Right cardiac atrium (tissue), 5 donors: ENCODE measurements at regions not wholly inside any gene's neighbourhood (a gene's known extent, or its start where the extent isn't known, plus 50 kb on each side); places are given as distances from the start of the nearest gene placed in this dataset.

ENCODE experiments used
- ATAC-seq, 2 donors: fragments of 200-7000 bp; cut with Tn5 transposase; one replicate each; pipeline versions ENCODE4 v1.8.0 to v1.9.1; 2020; ENCODE audit warnings: moderate library complexity in 2 of 2, mild to moderate bottlenecking in 1 of 2
- DNase-seq, 3 donors: peaks; one replicate each; pipeline ENCODE4 v3.0.0-alpha.2; 2020
- H3K27ac ChIP-seq: one replicate; pipeline ENCODE4 v1.5.1; 2013; ENCODE audit warnings: mild to moderate bottlenecking, low read length, control low read depth, moderate library complexity
- H3K27me3 ChIP-seq: one replicate; pipeline ENCODE4 v1.6.1; 2013; ENCODE audit not compliant: control insufficient read depth, insufficient read depth
- H3K4me1 ChIP-seq: one replicate; pipeline ENCODE4 v1.6.1; 2013; ENCODE audit warnings: low read length; ENCODE audit not compliant: control insufficient read depth, insufficient read depth
- H3K4me3 ChIP-seq: one replicate; pipeline ENCODE4 v1.5.1; 2013; ENCODE audit warnings: low read length, control low read depth
- H3K9me3 ChIP-seq: one replicate; pipeline ENCODE4 v1.6.1; 2013; ENCODE audit warnings: low read length; ENCODE audit not compliant: control insufficient read depth
- WGBS: extraction: QIAGEN DNeasy Blood & Tissue Kit; methylation state at CpG from one replicate; pipeline ENCODE4 v1.1.7; 2013; 5-methylcytosine and 5-hydroxymethylcytosine counted together
- intact Hi-C, 4 donors: fragments of 100-400 bp; cut with DNase I; formaldehyde crosslinking; loops; one replicate each; pipeline versions ENCODE4 v1.11.0 to v1.14.0; 2022 to 2023
- donor health status: healthy with polysubstance abuse.
- donor health status: DM: no; HTN: yes; CAD: no.
- donor health status: DM: no; HTN: no; CAD: no.
- donor health status: DM: no; HTN: yes; CAD: no; lungs with severe emphysema.
- donor health status: DM: yes; HTN: yes; CAD: no.

- DNase-seq (no peak), ATAC-seq (no peak)
- Histone ChIP-seq H3K27ac (no peak overlapping the region), H3K27me3 (no peaks in the 10 kb centered on the region), H3K4me3 (no peak overlapping the region), H3K4me1 (no peaks in the 10 kb centered on the region), H3K9me3 (no peaks in the 10 kb centered on the region)
- intact Hi-C loops, result no loop called here
- WGBS, result 84% methylated on average over 10 of the region's 10 CpGs
Observed at GRCh38 chr10:131685576-131685975, 215.2 kb upstream of the PPP2R2D start.

GRCh38 chr10:131686781-131687420 lies 213.9 kb upstream of the PPP2R2D start:
- no peaks in the 10 kb centered on the region for H3K4me1 ChIP-seq
- no peak for DNase-seq
- no peak for ATAC-seq
- H3K27me3 ChIP-seq, result no peaks in the 10 kb centered on the region
- H3K4me3 ChIP-seq, result no peak overlapping the region
- intact Hi-C loops, result no loop called here
- H3K27ac ChIP-seq, result no peak overlapping the region
- 25% methylated on average over 17 of the region's 17 CpGs for WGBS
- H3K9me3 ChIP-seq, result no peaks in the 10 kb centered on the region

- intact Hi-C loops, result no loop called here
- H3K27ac ChIP-seq, result no peak overlapping the region
- DNase-seq (no peak), ATAC-seq (no peak)
- H3K4me3 ChIP-seq, result no peak overlapping the region
- H3K9me3 ChIP-seq, result no peaks in the 10 kb centered on the region
- no peaks in the 10 kb centered on the region for H3K27me3 ChIP-seq
- 45% methylated on average over 1 of the region's 1 CpG for WGBS
- H3K4me1 ChIP-seq, result no peaks in the 10 kb centered on the region
Observed at GRCh38 chr10:131688304-131688703, 212.5 kb upstream of the PPP2R2D start.

- H3K27ac ChIP-seq, result no peak overlapping the region
- ATAC-seq, result no peak
- no peaks in the 10 kb centered on the region for H3K27me3 ChIP-seq
- no peaks in the 10 kb centered on the region for H3K9me3 ChIP-seq
- H3K4me1 ChIP-seq, result no peaks in the 10 kb centered on the region
- no peak for DNase-seq
- intact Hi-C loops, result no loop called here
- 54% methylated on average over 14 of the region's 14 CpGs for WGBS
- H3K4me3 ChIP-seq, result no peak overlapping the region
Observed at GRCh38 chr10:131689016-131689415, 211.8 kb upstream of the PPP2R2D start.

GRCh38 chr10:131689486-131689885 lies 211.3 kb upstream of the PPP2R2D start:
- 86% methylated on average over 20 of the region's 20 CpGs for WGBS
- DNase-seq, result no peak
- H3K4me1 ChIP-seq, result no peaks in the 10 kb centered on the region
- ATAC-seq, result no peak
- no peaks in the 10 kb centered on the region for H3K9me3 ChIP-seq
- H3K27ac ChIP-seq, result no peak overlapping the region
- intact Hi-C loops, result no loop called here
- H3K27me3 ChIP-seq, result no peaks in the 10 kb centered on the region
- H3K4me3 ChIP-seq, result no peak overlapping the region

GRCh38 chr10:131689954-131690757 lies 210.7 kb upstream of the PPP2R2D start:
- Histone ChIP-seq H3K4me1 (no peaks in the 10 kb centered on the region), H3K27me3 (no peaks in the 10 kb centered on the region), H3K4me3 (no peak overlapping the region), H3K27ac (no peak overlapping the region), H3K9me3 (no peaks in the 10 kb centered on the region)
- ATAC-seq (no peak), DNase-seq (no peak)
- intact Hi-C loops, result no loop called here
- 72% methylated on average over 15 of the region's 15 CpGs for WGBS

GRCh38 chr10:131690805-131691239 lies 210.0 kb upstream of the PPP2R2D start:
- Histone ChIP-seq H3K4me3 (no peak overlapping the region), H3K27ac (no peak overlapping the region), H3K9me3 (no peaks in the 10 kb centered on the region), H3K27me3 (no peaks in the 10 kb centered on the region), H3K4me1 (no peaks in the 10 kb centered on the region)
- intact Hi-C loops, result no loop called here
- ATAC-seq (no peak), DNase-seq (no peak)
- 68% methylated on average over 14 of the region's 14 CpGs for WGBS

- no peak for DNase-seq
- no peak for ATAC-seq
- 75% methylated on average over 16 of the region's 16 CpGs for WGBS
- Histone ChIP-seq H3K4me3 (no peak overlapping the region), H3K27ac (no peak overlapping the region), H3K27me3 (no peaks in the 10 kb centered on the region), H3K4me1 (no peaks in the 10 kb centered on the region), H3K9me3 (no peaks in the 10 kb centered on the region)
- intact Hi-C loops, result no loop called here
Observed at GRCh38 chr10:131691481-131692090, 209.2 kb upstream of the PPP2R2D start.

- H3K27ac ChIP-seq, result no peak overlapping the region
- H3K9me3 ChIP-seq, result no peaks in the 10 kb centered on the region
- WGBS, result 60% methylated on average over 12 of the region's 12 CpGs
- no peak overlapping the region for H3K4me3 ChIP-seq
- no peaks in the 10 kb centered on the region for H3K27me3 ChIP-seq
- no peak for ATAC-seq
- no peak for DNase-seq
- H3K4me1 ChIP-seq, result no peaks in the 10 kb centered on the region
- intact Hi-C loops, result no loop called here
Observed at GRCh38 chr10:131692176-131692575, 208.6 kb upstream of the PPP2R2D start.

GRCh38 chr10:131692686-131693334 lies 208.0 kb upstream of the PPP2R2D start:
- Histone ChIP-seq H3K9me3 (no peaks in the 10 kb centered on the region), H3K27me3 (no peaks in the 10 kb centered on the region), H3K4me3 (no peak overlapping the region), H3K4me1 (no peaks in the 10 kb centered on the region), H3K27ac (no peak overlapping the region)
- 58% methylated on average over 11 of the region's 11 CpGs for WGBS
- DNase-seq (no peak), ATAC-seq (no peak)
- intact Hi-C loops, result no loop called here

GRCh38 chr10:131693766-131694165 lies 207.0 kb upstream of the PPP2R2D start:
- WGBS, result 82% methylated on average over 8 of the region's 8 CpGs
- Histone ChIP-seq H3K4me1 (no peaks in the 10 kb centered on the region), H3K4me3 (no peak overlapping the region), H3K27ac (no peak overlapping the region), H3K27me3 (no peaks in the 10 kb centered on the region), H3K9me3 (no peaks in the 10 kb centered on the region)
- no peak for ATAC-seq
- intact Hi-C loops, result no loop called here
- DNase-seq, result no peak
